ENCODE measurements at regions not wholly inside any gene's neighbourhood (a gene's known extent, or its start where the extent isn't known, plus 50 kb on each side); places are given as distances from the start of the nearest gene placed in this dataset.

DNA sequence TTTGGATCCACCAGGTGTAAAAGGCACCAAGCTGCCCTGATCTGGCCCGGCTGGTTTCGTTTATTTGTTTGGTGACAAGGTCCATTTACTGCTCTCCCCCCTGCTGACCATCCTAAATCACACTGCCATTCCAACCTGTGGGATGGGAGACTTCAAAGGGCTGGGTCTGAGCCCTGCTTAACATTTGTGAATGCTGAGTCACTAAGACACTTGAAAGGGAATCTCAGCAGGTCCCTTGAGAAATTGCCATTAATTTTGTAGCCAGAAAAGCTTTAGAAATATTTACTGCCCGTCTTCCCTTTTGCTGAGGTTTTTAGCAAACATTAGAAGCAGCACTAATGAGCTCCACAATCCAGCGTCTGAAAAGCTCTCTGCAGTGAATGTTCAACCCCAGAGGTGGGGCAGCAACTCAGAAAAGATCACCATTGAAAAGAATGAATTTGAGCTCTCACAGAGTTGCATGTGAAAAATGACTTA is 133.8 kb downstream of the ARL4C start:
- TF ChIP-seq, protein P1, sequence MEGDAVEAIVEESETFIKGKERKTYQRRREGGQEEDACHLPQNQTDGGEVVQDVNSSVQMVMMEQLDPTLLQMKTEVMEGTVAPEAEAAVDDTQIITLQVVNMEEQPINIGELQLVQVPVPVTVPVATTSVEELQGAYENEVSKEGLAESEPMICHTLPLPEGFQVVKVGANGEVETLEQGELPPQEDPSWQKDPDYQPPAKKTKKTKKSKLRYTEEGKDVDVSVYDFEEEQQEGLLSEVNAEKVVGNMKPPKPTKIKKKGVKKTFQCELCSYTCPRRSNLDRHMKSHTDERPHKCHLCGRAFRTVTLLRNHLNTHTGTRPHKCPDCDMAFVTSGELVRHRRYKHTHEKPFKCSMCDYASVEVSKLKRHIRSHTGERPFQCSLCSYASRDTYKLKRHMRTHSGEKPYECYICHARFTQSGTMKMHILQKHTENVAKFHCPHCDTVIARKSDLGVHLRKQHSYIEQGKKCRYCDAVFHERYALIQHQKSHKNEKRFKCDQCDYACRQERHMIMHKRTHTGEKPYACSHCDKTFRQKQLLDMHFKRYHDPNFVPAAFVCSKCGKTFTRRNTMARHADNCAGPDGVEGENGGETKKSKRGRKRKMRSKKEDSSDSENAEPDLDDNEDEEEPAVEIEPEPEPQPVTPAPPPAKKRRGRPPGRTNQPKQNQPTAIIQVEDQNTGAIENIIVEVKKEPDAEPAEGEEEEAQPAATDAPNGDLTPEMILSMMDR (IDR thresholded peaks at IDR 0.05; ENCODE audit: low read depth, low read length, poor library complexity, severe bottlenecking) = no peak
- no peak for TF ChIP-seq EZH2phosphoT487 (IDR thresholded peaks at IDR 0.05; ENCODE audit: borderline replicate concordance, low read length)
